SU-DHL-6 (cell line): ENCODE measurements at regions not wholly inside any gene's neighbourhood (a gene's known extent, or its start where the extent isn't known, plus 50 kb on each side); places are given as distances from the start of the nearest gene placed in this dataset.

Source experiments
- H2AFZ ChIP-seq: fragments of 200-600 bp; sonication (generic); 2 replicates; pipeline ENCODE4 v1.6.1; 2014; ENCODE audit warnings: low read depth, mild to moderate bottlenecking, moderate library complexity, mixed read lengths, antibody characterized with exemption, low read length; ENCODE audit not compliant: severe bottlenecking
- H3F3A ChIP-seq: fragments of 200-600 bp; shearing (Covaris generic); 2 replicates; pipeline ENCODE4 v1.6.0; 2016; ENCODE audit warnings: antibody characterized with exemption, mild to moderate bottlenecking; ENCODE audit not compliant: insufficient read depth
- H3K27ac ChIP-seq: fragments of 200-600 bp; sonication (generic); 2 replicates; pipeline ENCODE4 v1.5.1; 2016; ENCODE audit warnings: low read depth, mild to moderate bottlenecking, low read length, moderate library complexity, mixed read lengths
- H3K27me3 ChIP-seq: fragments of 200-600 bp; sonication (generic), shearing (Covaris generic); 2 replicates; pipeline ENCODE4 v1.6.0; 2014; ENCODE audit warnings: mild to moderate bottlenecking, low read length
- H3K36me3 ChIP-seq: fragments of 200-600 bp; sonication (generic); 2 replicates; pipeline ENCODE4 v1.6.1; 2014; ENCODE audit warnings: mild to moderate bottlenecking, low read length, mixed read lengths
- H3K4me2 ChIP-seq: fragments of 300-600, 200-600 bp; shearing (Covaris generic), sonication (generic); 2 replicates; pipeline ENCODE4 v1.6.0; 2014; ENCODE audit warnings: low read length, low read depth, mild to moderate bottlenecking; ENCODE audit not compliant: poor library complexity, severe bottlenecking
- H3K4me3 ChIP-seq: fragments of 200-600 bp; sonication (generic); 2 replicates; pipeline ENCODE4 v1.5.1; 2014; ENCODE audit warnings: antibody characterized with exemption, low read length, mild to moderate bottlenecking, mixed read lengths; ENCODE audit not compliant: insufficient read depth, poor library complexity, severe bottlenecking
- H3K79me2 ChIP-seq: fragments of 200-600 bp; sonication (generic); 2 replicates; pipeline ENCODE4 v1.6.1; 2014; ENCODE audit warnings: mild to moderate bottlenecking, low read length, moderate library complexity; ENCODE audit not compliant: insufficient read depth
- H3K9ac ChIP-seq: fragments of 200-600 bp; sonication (generic); 2 replicates; pipeline ENCODE4 v1.7.0; 2014; ENCODE audit warnings: mild to moderate bottlenecking, low read length
- H3K9me2 ChIP-seq: fragments of 200-600 bp; sonication (generic); replicated peaks from 2 replicates; pipeline ENCODE4 v1.6.1; 2014; ENCODE audit warnings: low read length; ENCODE audit not compliant: insufficient read depth
- H3K9me3 ChIP-seq: fragments of 200-600 bp; sonication (generic); 2 replicates; pipeline ENCODE4 v1.6.1; 2014; ENCODE audit warnings: low read length, mixed read lengths; ENCODE audit not compliant: insufficient read depth
- H4K20me1 ChIP-seq: fragments of 200-600 bp; sonication (generic); 2 replicates; pipeline ENCODE4 v1.6.1; 2014; ENCODE audit warnings: low read depth, mild to moderate bottlenecking, antibody characterized with exemption, low read length, moderate library complexity, mixed read lengths
- CTCF ChIP-seq: fragments of 200-600 bp; sonication (generic); IDR thresholded peaks from one replicate; pipeline ENCODE4 v1.5.1; 2017; ENCODE audit warnings: antibody characterized with exemption, mild to moderate bottlenecking, low read length, moderate library complexity; ENCODE audit not compliant: insufficient read depth, poor library complexity, severe bottlenecking
- EZH2phosphoT487 ChIP-seq: fragments of 200-600 bp; sonication (generic), shearing (Covaris generic); conservative IDR thresholded peaks from 2 replicates; pipeline ENCODE4 v1.6.1; 2018; ENCODE audit warnings: mild to moderate bottlenecking, antibody characterized with exemption, low read length, moderate library complexity, mixed read lengths

DNA sequence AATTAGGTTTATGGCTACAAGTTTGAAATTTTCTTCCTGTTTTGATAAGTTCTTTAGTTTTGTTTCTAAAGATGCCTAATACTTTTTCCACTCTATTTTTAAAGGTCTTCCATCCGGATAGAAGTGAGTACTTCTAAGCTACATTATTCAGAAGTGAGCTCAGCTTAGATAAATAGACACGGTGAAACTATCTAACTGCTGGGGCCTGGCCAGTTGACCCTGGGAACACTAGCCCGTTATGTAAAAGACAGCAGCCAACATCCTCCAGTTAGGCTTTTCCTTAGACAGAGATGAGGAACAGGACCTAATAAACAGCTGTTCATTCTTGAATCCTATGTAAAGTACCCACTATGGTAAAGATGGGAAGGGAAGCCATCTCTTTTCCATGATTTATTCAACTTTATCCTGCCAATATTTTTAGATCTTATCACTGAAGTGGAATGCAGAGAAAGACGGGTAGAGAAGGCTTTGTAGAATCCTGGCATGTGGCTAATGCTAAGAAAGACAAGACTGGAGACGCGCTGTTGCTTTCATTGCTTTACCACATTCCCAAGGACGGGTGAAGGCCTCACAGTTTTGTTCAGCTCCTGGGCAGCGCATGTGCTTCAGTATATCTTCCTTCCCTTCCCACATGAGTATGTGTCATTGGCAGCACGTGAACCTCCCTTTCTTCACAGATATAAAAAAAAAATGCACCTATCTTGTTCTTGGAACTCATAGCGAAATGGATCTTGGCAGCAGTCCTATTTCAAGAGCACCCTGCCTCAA, 340.0 kb upstream of the MEOX2 start:
- Histone ChIP-seq H3K9me2 (no peaks in the 10 kb centered on the region; the same call in 1 of the 2 replicates), H3K4me2 (no peak overlapping the region), H3K79me2 (no peaks in the 10 kb centered on the region), H3K4me3 (no peak overlapping the region), H4K20me1 (no peaks in the 10 kb centered on the region), H3K27ac (no peak overlapping the region), H2AFZ (no peak overlapping the region), H3K9ac (no peak overlapping the region), H3F3A (no peaks in the 10 kb centered on the region), H3K27me3 (no peaks in the 10 kb centered on the region), H3K9me3 (no peaks in the 10 kb centered on the region), H3K36me3 (no peaks in the 10 kb centered on the region)
- TF ChIP-seq CTCF (no peak), EZH2phosphoT487 (no peak)

DNA sequence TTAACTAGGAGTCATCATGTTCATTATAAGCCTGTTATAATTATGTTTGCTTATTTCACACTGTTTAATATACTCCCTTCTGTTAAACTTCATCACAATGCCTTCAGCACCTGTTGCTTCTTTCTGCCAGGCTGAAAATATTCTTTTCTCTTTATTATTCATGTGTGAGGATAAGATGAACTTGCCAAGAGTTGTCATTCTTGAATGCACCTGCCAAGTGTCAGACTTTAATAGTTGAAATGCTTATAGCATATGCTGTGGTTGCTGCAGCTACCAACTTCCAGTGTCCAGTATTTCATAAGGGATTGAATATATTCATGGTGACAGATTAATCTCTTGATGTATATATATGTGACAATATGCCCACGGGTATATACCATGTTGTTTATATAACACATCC, 339.2 kb upstream of the MEOX2 start:
- no peaks in the 10 kb centered on the region for H3F3A ChIP-seq
- H3K9ac ChIP-seq, result no peak overlapping the region
- H3K4me2 ChIP-seq, result no peak overlapping the region
- H4K20me1 ChIP-seq, result no peaks in the 10 kb centered on the region
- no peaks in the 10 kb centered on the region for H3K9me3 ChIP-seq
- TF ChIP-seq CTCF, result no peak
- no peak for TF ChIP-seq EZH2phosphoT487
- H3K9me2 ChIP-seq, result no peaks in the 10 kb centered on the region; the same call in 1 of the 2 replicates
- no peak overlapping the region for H2AFZ ChIP-seq
- H3K4me3 ChIP-seq, result no peak overlapping the region
- no peak overlapping the region for H3K27ac ChIP-seq
- no peaks in the 10 kb centered on the region for H3K79me2 ChIP-seq
- H3K27me3 ChIP-seq, result no peaks in the 10 kb centered on the region
- no peaks in the 10 kb centered on the region for H3K36me3 ChIP-seq

DNA sequence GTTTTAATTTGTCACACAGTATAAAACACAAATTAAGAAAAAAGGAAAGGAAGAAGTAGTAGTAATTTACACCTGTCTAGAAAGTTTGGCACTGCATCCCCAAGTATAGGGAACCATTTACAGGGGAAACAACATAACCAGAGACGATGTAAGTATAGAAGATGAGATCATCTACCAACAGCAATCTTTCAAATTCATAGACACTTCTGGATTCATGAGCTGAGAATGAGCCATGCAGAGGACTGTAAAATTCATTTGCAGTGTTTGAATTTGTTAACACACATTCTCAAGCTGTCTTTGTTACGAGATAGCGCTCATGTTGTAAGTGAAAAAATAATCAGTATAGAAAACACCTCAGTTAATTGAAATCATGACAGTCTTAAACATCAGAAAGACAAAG, 337.0 kb upstream of the MEOX2 start:
- Histone ChIP-seq H3F3A (no peaks in the 10 kb centered on the region), H3K9me2 (no peaks in the 10 kb centered on the region; the same call in 1 of the 2 replicates), H3K79me2 (no peaks in the 10 kb centered on the region), H3K9me3 (no peaks in the 10 kb centered on the region), H2AFZ (no peak overlapping the region), H3K9ac (no peak overlapping the region), H3K4me3 (no peak overlapping the region), H3K27me3 (no peaks in the 10 kb centered on the region), H4K20me1 (no peaks in the 10 kb centered on the region), H3K4me2 (no peak overlapping the region), H3K36me3 (no peaks in the 10 kb centered on the region), H3K27ac (no peak overlapping the region)
- TF ChIP-seq EZH2phosphoT487 (no peak), CTCF (no peak)
